22Rv1 (cell line): ENCODE measurements at regions not wholly inside any gene's neighbourhood (a gene's known extent, or its start where the extent isn't known, plus 50 kb on each side); places are given as distances from the start of the nearest gene placed in this dataset.

Experiments used
- H3K27ac ChIP-seq: fragments of 450-650 bp; 2 replicates; pipeline ENCODE4 v1.5.1; 2017
- CTCF ChIP-seq: fragments of 450-650 bp; IDR thresholded peaks from 2 replicates; pipeline ENCODE4 v1.5.1; 2017; ENCODE audit warnings: mild to moderate bottlenecking
- ZFX ChIP-seq: fragments of 450-650 bp; IDR thresholded peaks from 2 replicates; pipeline ENCODE4 v1.6.1; 2017; ENCODE audit warnings: antibody characterized with exemption, borderline replicate concordance

GRCh38 chr1:5716126-5716525, 276.1 kb downstream of the NPHP4 start:
- no peak for TF ChIP-seq ZFX
- no peak for TF ChIP-seq CTCF
- no peak overlapping the region for H3K27ac ChIP-seq

- no peak overlapping the region for H3K27ac ChIP-seq
- TF ChIP-seq ZFX (no peak), CTCF (no peak)
These were observed 278.9 kb downstream of the NPHP4 start for GRCh38 chr1:5713101-5714010.

GRCh38 chr1:5711956-5712645, 280.1 kb downstream of the NPHP4 start:
- no peak overlapping the region for H3K27ac ChIP-seq
- TF ChIP-seq ZFX (no peak), CTCF (no peak)

GRCh38 chr1:5711079-5711478, 281.1 kb downstream of the NPHP4 start:
- TF ChIP-seq CTCF: no peak
- TF ChIP-seq ZFX: no peak

GRCh38 chr1:5709976-5710375, 282.2 kb downstream of the NPHP4 start:
- no peak overlapping the region for H3K27ac ChIP-seq
- TF ChIP-seq CTCF: no peak
- TF ChIP-seq ZFX: no peak

More at GRCh38 chr1:5711079-5711478, 281.1 kb downstream of the NPHP4 start:
- H3K27ac ChIP-seq: no peak overlapping the region

GRCh38 chr1:5709461-5709975, 282.7 kb downstream of the NPHP4 start:
- TF ChIP-seq CTCF (no peak), ZFX (no peak)

More at GRCh38 chr1:5709461-5709975, 282.7 kb downstream of the NPHP4 start:
- no peak overlapping the region for H3K27ac ChIP-seq
